ENCODE measurements at regions not wholly inside any gene's neighbourhood (a gene's known extent, or its start where the extent isn't known, plus 50 kb on each side); places are given as distances from the start of the nearest gene placed in this dataset.

DNA sequence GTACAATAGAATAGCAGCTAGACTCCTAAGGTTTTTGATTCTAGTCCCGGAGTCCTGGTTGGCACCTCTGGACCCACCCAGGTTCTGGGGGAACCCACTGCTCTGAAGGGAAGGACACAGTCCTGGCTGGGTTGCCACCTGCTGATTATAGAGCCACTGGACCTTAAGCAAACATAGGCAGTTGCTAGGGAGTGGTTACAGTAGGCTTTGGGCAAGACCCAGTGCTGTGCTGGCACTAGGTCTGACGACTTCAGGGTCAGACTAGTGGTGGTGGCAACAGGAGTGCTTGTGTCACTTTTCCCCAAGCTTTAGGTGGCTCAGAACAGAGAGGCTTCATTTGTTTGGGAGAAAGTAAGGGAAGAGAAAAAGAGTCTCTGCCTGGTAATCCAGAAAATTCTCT is 109.8 kb upstream of the C3orf80 start:
- no peaks in the 10 kb centered on the region for H3K36me3 ChIP-seq
- H3K4me2 ChIP-seq = no peak overlapping the region
- TF ChIP-seq Cebpa-rat (IDR thresholded peaks at IDR 0.05) = no peak
- H3K27me3 ChIP-seq = no peaks in the 10 kb centered on the region
- H3K27ac ChIP-seq = no peak overlapping the region
- peaks cover 0 to 6% (median 2%) of the 10 kb centered on the region in 11 experiments; a peak in 9 of 22 replicates for H3K9me3 ChIP-seq (replicated peaks in 1 of 11)
- no peaks in the 10 kb centered on the region for H3K4me1 ChIP-seq
- no peak overlapping the region for H3K4me3 ChIP-seq
- no peaks in the 10 kb centered on the region for H4K20me1 ChIP-seq
- no peak overlapping the region for H3K9ac ChIP-seq

DNA sequence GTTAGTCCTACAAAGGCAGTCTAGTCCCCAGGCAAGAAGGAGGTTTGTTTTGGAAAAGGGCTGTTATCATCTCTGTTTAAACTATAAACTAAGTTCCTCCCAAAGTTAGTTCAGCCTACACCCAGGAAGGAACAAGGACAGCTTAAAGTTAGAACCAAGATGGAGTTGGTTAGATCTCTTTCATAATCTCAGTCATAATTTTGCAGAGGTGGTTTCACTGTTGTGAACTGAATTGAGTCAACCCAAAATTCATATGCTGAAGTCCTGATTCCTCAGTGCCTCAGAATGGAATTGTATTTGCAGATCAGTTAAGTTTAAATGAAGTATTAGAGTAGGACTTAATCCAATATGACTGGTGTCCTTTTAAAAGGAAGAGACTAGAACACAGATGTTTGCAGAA is 101.0 kb upstream of the C3orf80 start:
- no peak for TF ChIP-seq Cebpa-rat (IDR thresholded peaks at IDR 0.05)

DNA sequence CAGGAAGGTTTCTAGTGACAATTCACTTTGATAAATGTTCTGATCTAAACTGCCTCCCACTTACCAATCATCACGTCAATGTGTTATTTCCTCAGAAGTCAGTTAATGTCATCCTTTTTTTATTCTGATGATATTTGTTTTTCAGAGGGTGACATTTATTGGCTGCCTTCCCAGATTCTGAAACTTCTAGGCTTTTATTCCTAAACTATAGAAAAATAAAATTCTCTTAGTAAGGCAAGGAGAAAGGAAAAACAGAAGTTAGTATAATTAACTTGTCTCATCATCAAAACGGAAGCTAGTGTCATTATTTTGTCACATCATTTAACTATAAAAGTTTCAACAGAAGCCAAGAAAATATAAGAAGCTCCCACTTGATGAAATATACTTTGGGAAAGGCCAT is 100.0 kb upstream of the C3orf80 start:
- Histone ChIP-seq H3K4me1 (peaks cover 7 to 67% (median 22%) of the 10 kb centered on the region in 10 experiments; a peak in 19 of 20 replicates), H3K36me3 (no peaks in the 10 kb centered on the region), H3K27ac (0 out of 22 replicates have a peak overlapping the region, but pooled peaks of 1 of the 11 experiments have one; percentile 4), H3K4me2 (peak overlapping the region in 4 of 11 experiments; percentile 27 to 64 (median 44); a peak in 6 of 22 replicates), H3K27me3 (peaks cover 0 to 6% (median 0%) of the 10 kb centered on the region in 11 experiments; a peak in 1 of 22 replicates), H3K9me3 (replicated peaks in 1 of 11) (peaks cover 0 to 6% (median 5%) of the 10 kb centered on the region in 11 experiments; a peak in 9 of 22 replicates), H3K4me3 (no peak overlapping the region), H3K9ac (no peak overlapping the region), H4K20me1 (no peaks in the 10 kb centered on the region)
- TF ChIP-seq Cebpa-rat (IDR thresholded peaks at IDR 0.05) = no peak

More for the DNA sequence above, 101.0 kb upstream of the C3orf80 start:
- Histone ChIP-seq H3K9ac (no peak overlapping the region), H3K4me1 (peaks cover 0 to 56% (median 12%) of the 10 kb centered on the region in 10 experiments; a peak in 16 of 20 replicates), H3K36me3 (no peaks in the 10 kb centered on the region), H3K9me3 (replicated peaks in 1 of 11) (peaks cover 0 to 11% (median 6%) of the 10 kb centered on the region in 11 experiments; a peak in 9 of 22 replicates), H3K4me3 (no peak overlapping the region), H3K4me2 (peak overlapping the region in 4 of 11 experiments; percentile 0 to 18 (median 8); a peak in 1 of 22 replicates), H4K20me1 (no peaks in the 10 kb centered on the region), H3K27me3 (peaks cover 0 to 6% (median 0%) of the 10 kb centered on the region in 11 experiments; a peak in 1 of 22 replicates), H3K27ac (no peak overlapping the region)

DNA sequence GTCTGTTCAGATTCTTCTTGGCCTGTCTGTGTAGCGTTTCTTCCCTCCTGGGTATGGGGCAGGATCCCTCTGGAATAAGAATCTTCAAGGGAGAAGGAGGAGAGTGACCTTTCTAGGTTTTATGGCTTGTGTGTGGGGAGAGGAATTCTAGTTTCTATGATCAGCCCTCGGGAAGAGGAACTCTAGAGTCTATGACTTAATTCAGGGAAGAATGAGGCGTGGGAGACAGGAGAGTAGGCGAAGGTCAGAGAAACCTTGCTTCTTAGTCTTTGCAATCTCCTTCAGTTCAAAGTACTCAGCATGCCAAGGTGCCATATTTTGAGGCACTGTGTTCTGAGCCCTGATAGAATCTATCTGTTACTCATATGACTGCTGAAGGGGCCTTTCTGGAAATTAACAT is 99.2 kb upstream of the C3orf80 start:
- H3K4me3 ChIP-seq = no peak overlapping the region
- H3K4me1 ChIP-seq = peaks cover 7 to 75% (median 28%) of the 10 kb centered on the region in 10 experiments; a peak in 19 of 20 replicates
- no peak for TF ChIP-seq Cebpa-rat (IDR thresholded peaks at IDR 0.05)
- H3K27ac ChIP-seq = peak overlapping the region in 2 of 11 experiments; percentile 4 to 13; a peak in 2 of 22 replicates
- no peak overlapping the region for H3K9ac ChIP-seq
- H4K20me1 ChIP-seq = no peaks in the 10 kb centered on the region
- H3K4me2 ChIP-seq = peak overlapping the region in 4 of 11 experiments; percentile 27 to 64 (median 44); a peak in 6 of 22 replicates
- H3K36me3 ChIP-seq = no peaks in the 10 kb centered on the region
- H3K27me3 ChIP-seq = peaks cover 0 to 6% (median 0%) of the 10 kb centered on the region in 11 experiments; a peak in 1 of 22 replicates
- H3K9me3 ChIP-seq (replicated peaks in 1 of 11) = no peaks in the 10 kb centered on the region

DNA sequence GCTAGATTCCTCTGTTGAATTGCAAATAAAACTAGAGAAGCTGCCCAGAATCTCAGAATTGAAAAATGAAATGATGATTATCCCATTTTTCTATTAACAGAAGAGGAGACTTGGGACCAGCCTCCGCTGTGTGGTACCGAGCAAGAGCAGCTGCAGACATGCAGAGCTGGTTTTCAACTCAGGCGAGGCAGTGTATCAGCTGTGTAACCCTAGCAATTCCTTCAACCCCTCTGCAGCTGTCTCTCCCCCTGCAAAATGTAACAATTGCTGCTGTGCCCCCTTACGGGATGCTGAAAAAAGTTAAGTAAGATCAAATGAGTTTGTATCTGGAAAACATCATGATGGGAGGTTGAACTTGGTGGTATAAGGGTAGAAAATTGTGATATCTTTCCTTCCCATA is 98.5 kb upstream of the C3orf80 start:
- peaks cover 7 to 80% (median 28%) of the 10 kb centered on the region in 10 experiments; a peak in 19 of 20 replicates for H3K4me1 ChIP-seq
- peaks cover 0 to 6% (median 0%) of the 10 kb centered on the region in 11 experiments; a peak in 1 of 22 replicates for H3K27me3 ChIP-seq
- H3K4me3 ChIP-seq = no peak overlapping the region
- H3K36me3 ChIP-seq = no peaks in the 10 kb centered on the region
- no peaks in the 10 kb centered on the region for H4K20me1 ChIP-seq
- H3K27ac ChIP-seq = no peak overlapping the region
- H3K9ac ChIP-seq = no peak overlapping the region
- peak overlapping the region in 3 of 11 experiments; percentile 16 to 47 (median 40); a peak in 3 of 22 replicates for H3K4me2 ChIP-seq
- no peaks in the 10 kb centered on the region for H3K9me3 ChIP-seq (replicated peaks in 1 of 11)
- no peak for TF ChIP-seq Cebpa-rat (IDR thresholded peaks at IDR 0.05)

DNA sequence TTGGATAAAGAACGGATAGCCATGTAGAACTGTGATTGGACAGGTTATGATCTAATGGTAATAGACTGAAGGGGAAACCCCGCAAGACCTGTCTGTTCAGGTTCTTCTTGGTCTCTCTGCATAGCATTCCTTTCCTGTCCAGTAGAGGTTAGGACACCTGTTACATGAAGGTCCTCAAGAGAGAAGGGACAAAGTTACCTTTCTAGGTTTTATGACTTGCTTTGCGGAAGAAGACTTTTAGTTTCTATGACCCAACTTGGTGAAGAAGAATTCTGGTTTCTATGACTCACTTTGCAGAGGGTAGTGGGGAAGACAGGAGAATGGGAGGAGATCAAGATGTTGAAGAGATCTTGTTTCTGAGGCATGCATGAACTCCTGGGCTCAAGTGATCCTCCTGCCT is 97.9 kb upstream of the C3orf80 start:
- no peaks in the 10 kb centered on the region for H4K20me1 ChIP-seq
- H3K27me3 ChIP-seq = peaks cover 0 to 6% (median 0%) of the 10 kb centered on the region in 11 experiments; a peak in 1 of 22 replicates
- H3K4me3 ChIP-seq = no peak overlapping the region
- H3K9me3 ChIP-seq (replicated peaks in 1 of 11) = no peaks in the 10 kb centered on the region
- no peak overlapping the region for H3K9ac ChIP-seq
- peaks cover 7 to 80% (median 28%) of the 10 kb centered on the region in 10 experiments; a peak in 19 of 20 replicates for H3K4me1 ChIP-seq
- H3K4me2 ChIP-seq = peak overlapping the region in 3 of 11 experiments; percentile 9 to 73 (median 68); a peak in 4 of 22 replicates
- H3K36me3 ChIP-seq = no peaks in the 10 kb centered on the region
- no peak for TF ChIP-seq Cebpa-rat (IDR thresholded peaks at IDR 0.05)
- H3K27ac ChIP-seq = peak overlapping the region in 1 of 11 experiments; percentile 4; a peak in 1 of 22 replicates

DNA sequence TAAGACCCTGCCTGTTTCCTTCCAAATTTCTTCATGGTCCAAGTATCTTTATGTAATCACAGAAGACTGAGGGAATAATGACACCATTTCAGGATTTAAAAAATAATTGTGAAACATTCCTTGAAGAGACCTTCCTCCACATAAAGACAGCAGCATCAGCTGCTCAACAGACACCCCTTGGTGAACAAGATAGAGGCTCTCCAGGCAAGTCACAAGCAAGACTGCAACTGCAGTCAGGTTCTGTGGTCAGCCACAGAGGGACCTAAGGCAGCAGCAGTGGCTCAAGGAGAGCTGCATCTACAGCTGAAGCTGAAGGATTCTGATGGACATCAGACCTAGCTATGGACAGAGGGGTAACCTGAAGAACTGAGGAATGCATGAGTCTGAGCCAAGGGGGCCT is 97.2 kb upstream of the C3orf80 start:
- Histone ChIP-seq H3K36me3 (no peaks in the 10 kb centered on the region), H3K4me1 (peaks cover 7 to 80% (median 28%) of the 10 kb centered on the region in 10 experiments; a peak in 19 of 20 replicates), H3K27ac (peak overlapping the region in 6 of 11 experiments; percentile 14 to 77 (median 42); a peak in 4 of 22 replicates), H3K4me3 (no peak overlapping the region), H3K4me2 (peak overlapping the region in 6 of 11 experiments; percentile 1 to 73 (median 58); a peak in 7 of 22 replicates), H3K27me3 (peaks cover 0 to 6% (median 0%) of the 10 kb centered on the region in 11 experiments; a peak in 1 of 22 replicates), H4K20me1 (no peaks in the 10 kb centered on the region), H3K9me3 (replicated peaks in 1 of 11) (no peaks in the 10 kb centered on the region), H3K9ac (no peak overlapping the region)
- no peak for TF ChIP-seq Cebpa-rat (IDR thresholded peaks at IDR 0.05)

DNA sequence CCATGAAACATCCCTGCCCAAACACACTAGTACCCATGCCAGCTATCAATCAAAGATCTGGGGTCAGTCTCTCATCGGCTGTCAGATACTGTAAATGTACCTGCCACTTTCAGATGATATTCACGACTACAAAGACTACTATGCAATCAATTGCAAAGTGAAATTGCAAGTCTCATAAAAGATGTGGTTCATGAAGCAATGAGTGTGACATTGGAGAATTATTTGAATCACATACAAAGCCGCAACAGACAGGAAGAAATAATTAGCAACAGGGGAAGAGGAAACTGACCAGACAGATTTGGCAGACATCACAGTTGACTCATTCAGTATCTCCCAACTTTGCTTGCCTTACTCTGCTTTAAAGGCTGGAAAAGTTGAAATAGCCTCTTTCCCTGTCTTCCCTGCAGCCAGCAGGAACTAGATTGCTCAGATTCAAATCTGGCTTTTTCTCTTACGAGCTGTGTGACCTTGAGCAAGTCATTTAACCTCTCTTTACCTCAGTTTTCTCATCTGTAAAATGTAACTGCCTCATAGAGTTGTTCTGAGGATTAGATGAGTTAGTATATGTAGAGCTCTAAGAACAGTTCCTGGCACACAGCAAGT is 95.7 kb upstream of the C3orf80 start:
- H3K4me3 ChIP-seq = no peak overlapping the region
- no peaks in the 10 kb centered on the region for H4K20me1 ChIP-seq
- H3K9ac ChIP-seq = peak overlapping the region in 4 of 11 experiments; percentile 7 to 47 (median 34); a peak in 4 of 22 replicates
- TF ChIP-seq Cebpa-rat (IDR thresholded peaks at IDR 0.05) = peak in 5 of 11 experiments; percentile 62 to 86 (median 72); a peak in 6 of 22 replicates
- H3K4me2 ChIP-seq = peak overlapping the region; percentile 14 to 82 (median 61); a peak in 20 of 22 replicates
- no peaks in the 10 kb centered on the region for H3K9me3 ChIP-seq (replicated peaks in 1 of 11)
- peak overlapping the region in 9 of 11 experiments; percentile 41 to 77 (median 57); a peak in 18 of 22 replicates for H3K27ac ChIP-seq
- H3K36me3 ChIP-seq = no peaks in the 10 kb centered on the region
- H3K27me3 ChIP-seq = peaks cover 0 to 6% (median 0%) of the 10 kb centered on the region in 11 experiments; a peak in 1 of 22 replicates
- H3K4me1 ChIP-seq = peaks cover 7 to 83% (median 40%) of the 10 kb centered on the region in 10 experiments; a peak in 19 of 20 replicates

GRCh38 chr3:160130071-160130470 is 95.2 kb upstream of the C3orf80 start:
- Histone ChIP-seq H3K4me3 (no peak overlapping the region), H4K20me1 (no peaks in the 10 kb centered on the region), H3K9ac (peak overlapping the region in 4 of 11 experiments; percentile 7 to 47 (median 34); a peak in 4 of 22 replicates), H3K27me3 (peaks cover 0 to 6% (median 0%) of the 10 kb centered on the region in 11 experiments; a peak in 1 of 22 replicates), H3K36me3 (no peaks in the 10 kb centered on the region), H3K4me1 (peaks cover 8 to 85% (median 45%) of the 10 kb centered on the region in 10 experiments), H3K27ac (peak overlapping the region in 9 of 11 experiments; percentile 41 to 77 (median 57); a peak in 17 of 22 replicates), H3K9me3 (replicated peaks in 1 of 11) (no peaks in the 10 kb centered on the region), H3K4me2 (peak overlapping the region; percentile 14 to 82 (median 61); a peak in 20 of 22 replicates)
- no peak for TF ChIP-seq Cebpa-rat (IDR thresholded peaks at IDR 0.05)
